GM10248 (cell line): ENCODE measurements at regions not wholly inside any gene's neighbourhood (a gene's known extent, or its start where the extent isn't known, plus 50 kb on each side); places are given as distances from the start of the nearest gene placed in this dataset.

Experiments
- CTCF ChIA-PET: fragments of 300-600 bp; sonication (Branson Sonifier 250); formaldehyde crosslinking; extraction: SDS; loops from one replicate; lab custom pipeline; 2021; ENCODE audit warnings: antibody characterized with exemption; lab: Yijun Ruan, JAX
- POLR2A ChIA-PET: fragments of 350-650 bp; sonication (Branson Sonifier 250); formaldehyde crosslinking; extraction: SDS; loops from one replicate; lab custom pipeline; 2020; ENCODE audit warnings: antibody characterized with exemption; lab: Yijun Ruan, JAX
- DNase-seq: peaks from one replicate; pipeline ENCODE4 v3.0.0; 2012; ENCODE audit errors: extremely low spot score
- TF ChIP-seq, protein P1 (sequence below): IDR thresholded peaks from 2 replicates; pipeline ENCODE4 v1.5.1; 2012; ENCODE audit warnings: mild to moderate bottlenecking, low read depth; ENCODE audit errors: extremely low read depth, missing control alignments, control extremely low read depth

DNA sequence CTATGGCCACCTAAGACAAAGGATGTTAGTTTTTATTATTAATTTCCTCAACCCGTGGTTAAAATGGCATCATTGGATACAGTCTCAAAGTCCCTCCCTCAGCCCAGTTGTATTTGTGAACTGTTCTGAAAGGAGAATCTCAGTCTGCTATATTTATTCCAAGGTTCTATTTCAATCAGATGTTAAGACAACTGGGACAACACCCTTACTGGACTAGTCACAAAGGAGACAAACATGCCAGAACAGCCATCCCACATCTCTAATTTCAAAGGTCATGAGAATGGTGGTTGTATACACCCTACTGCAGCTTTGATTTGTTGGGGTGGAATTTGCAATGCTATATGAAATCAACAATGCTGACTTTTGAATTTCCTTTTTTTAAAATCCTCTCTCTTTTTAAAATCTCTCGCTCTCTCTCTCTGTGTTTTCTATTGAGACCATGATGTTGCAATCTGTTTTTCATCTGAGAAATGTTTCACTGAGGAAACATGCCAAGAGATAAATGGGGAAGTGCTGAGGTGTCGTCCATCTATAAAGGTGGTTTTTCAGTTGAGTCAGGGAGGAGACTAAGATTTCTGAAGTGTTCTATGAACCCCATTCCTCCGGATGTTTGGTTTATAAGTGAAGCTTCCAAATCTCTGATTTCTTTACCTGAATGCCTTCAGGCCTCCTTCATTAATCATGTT is 201.5 kb upstream of the GATB start:
- CTCF ChIA-PET: no interaction called here
- TF ChIP-seq, protein P1, sequence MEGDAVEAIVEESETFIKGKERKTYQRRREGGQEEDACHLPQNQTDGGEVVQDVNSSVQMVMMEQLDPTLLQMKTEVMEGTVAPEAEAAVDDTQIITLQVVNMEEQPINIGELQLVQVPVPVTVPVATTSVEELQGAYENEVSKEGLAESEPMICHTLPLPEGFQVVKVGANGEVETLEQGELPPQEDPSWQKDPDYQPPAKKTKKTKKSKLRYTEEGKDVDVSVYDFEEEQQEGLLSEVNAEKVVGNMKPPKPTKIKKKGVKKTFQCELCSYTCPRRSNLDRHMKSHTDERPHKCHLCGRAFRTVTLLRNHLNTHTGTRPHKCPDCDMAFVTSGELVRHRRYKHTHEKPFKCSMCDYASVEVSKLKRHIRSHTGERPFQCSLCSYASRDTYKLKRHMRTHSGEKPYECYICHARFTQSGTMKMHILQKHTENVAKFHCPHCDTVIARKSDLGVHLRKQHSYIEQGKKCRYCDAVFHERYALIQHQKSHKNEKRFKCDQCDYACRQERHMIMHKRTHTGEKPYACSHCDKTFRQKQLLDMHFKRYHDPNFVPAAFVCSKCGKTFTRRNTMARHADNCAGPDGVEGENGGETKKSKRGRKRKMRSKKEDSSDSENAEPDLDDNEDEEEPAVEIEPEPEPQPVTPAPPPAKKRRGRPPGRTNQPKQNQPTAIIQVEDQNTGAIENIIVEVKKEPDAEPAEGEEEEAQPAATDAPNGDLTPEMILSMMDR: no peak
- POLR2A ChIA-PET: no interaction called here

DNA sequence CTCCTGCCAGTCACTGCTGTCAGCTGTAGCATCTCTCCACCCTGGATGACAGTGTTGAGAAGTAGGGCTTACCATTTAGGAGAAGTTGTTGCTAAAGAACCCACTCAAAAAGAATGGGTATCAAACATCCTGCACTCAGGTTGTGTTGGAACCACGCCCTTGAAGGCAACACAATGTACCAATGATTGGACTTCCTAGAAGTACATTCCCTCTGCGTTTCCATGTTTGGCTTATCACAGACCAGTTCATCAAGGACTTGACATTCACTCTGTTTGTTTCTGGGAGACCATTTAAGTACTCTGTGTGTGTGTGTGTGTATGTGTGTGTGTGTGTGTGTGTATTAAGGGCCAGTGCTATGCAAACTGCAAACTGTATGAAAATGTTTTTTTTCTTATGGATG is 200.6 kb upstream of the GATB start:
- TF ChIP-seq, protein P1: no peak
- CTCF ChIA-PET: no interaction called here
- POLR2A ChIA-PET: no interaction called here
- no peak for DNase-seq

More for the DNA sequence above, 201.5 kb upstream of the GATB start:
- no peak for DNase-seq

DNA sequence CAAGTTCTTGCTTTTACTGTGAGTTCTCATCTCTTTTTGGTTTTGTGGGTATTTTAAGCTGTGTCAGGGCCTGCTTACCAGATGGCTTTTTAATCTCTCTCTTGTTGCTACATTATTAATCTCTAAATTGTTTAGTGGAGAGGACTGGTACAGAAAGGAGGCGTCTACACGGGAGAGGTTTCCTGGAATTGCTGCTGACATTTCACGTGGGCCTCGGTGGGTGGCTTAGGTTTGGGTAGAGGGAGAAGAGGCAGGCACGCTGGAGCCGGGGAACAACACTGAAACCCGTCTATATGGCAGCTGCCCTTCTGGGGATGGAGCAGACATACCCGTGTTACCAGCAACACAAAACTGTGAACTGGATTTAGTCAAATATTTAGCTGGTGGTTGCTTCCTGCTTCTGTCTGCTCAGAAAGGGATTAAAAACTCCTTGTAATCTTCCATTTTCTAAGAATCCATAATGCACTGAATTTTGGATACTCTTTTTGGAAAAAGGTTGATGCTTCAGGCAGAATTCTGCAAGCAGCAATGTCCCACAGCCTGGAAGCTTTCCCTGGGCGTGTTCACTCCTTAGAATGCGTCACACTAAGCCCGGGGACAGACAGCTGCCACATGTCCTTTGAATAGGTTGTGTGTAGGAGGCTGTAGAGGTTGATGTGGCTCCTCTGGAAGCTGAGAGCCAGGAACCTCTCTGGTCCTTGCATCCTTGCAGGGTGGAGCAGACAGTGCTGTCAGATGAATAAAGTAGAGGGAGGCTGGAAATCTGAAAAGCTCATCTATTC is 199.8 kb upstream of the GATB start:
- POLR2A ChIA-PET: no interaction called here
- no peak for DNase-seq
- TF ChIP-seq, protein P1: no peak
- CTCF ChIA-PET: no interaction called here

DNA sequence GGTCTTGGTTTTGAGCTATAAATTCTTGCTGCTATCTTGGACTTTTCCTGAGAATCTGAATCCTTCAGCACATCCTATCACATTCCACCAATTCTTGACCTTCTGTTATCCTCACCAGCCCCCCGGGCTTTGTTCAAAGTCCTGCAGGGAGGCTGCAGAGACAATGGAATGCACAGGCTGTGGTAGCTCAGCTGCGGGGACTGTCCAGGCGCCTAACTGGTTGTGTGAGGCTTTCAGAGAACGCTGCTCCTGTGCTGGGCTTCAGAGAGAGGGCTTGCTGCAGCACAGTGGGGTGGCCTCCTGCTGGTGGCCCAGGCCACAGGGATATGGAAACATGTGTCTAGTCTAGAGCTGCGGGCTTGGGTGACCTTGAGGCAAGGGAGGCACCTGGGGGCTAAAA is 196.3 kb upstream of the GATB start:
- ChIA-PET POLR2A (no interaction called here), CTCF (interaction anchor here (0.8 to 2.4 kb wide), 3 partner anchors 10 to 27 kb away, joined by 3 to 19 read pairs (median 3); no protein-coding TSS in a partner anchor)
- TF ChIP-seq, protein P1: no peak
- DNase-seq: no peak

DNA sequence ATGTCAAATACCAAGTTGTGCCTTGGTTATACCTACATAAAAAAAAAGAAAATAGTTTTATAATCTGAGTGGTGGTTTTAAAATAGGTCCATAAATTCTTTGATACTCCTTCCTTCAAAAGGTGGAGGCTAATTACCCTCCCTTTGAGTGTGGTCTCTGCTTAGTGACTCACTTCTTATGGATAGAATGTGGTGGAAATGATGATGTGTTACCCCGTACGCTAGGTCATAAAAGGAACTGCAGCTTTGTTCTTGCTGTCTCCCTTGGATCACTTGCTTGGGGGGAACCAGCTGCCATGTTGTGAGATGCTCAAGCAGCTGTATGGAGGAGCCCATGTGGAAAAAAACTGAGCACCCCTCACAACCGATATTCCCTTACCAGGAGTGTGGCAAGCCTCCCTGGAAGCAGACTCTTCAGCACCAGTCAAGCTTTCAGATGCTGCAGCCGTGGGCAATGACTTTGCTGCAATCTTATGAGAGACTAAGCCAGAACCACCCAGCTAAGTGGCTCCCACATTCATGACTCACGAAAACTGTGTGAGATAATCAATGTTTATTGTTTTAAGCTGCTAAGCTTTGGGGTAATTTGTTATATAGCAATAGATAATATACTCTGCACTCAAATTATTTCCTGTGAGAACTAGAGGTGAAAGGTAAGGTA is 195.0 kb upstream of the GATB start:
- TF ChIP-seq, protein P1: no peak
- ChIA-PET POLR2A (no interaction called here), CTCF (interaction anchor here (2.4 kb wide), 1 partner anchor 12 kb away, joined by 19 read pairs; no protein-coding TSS in a partner anchor)
- DNase-seq: no peak

DNA sequence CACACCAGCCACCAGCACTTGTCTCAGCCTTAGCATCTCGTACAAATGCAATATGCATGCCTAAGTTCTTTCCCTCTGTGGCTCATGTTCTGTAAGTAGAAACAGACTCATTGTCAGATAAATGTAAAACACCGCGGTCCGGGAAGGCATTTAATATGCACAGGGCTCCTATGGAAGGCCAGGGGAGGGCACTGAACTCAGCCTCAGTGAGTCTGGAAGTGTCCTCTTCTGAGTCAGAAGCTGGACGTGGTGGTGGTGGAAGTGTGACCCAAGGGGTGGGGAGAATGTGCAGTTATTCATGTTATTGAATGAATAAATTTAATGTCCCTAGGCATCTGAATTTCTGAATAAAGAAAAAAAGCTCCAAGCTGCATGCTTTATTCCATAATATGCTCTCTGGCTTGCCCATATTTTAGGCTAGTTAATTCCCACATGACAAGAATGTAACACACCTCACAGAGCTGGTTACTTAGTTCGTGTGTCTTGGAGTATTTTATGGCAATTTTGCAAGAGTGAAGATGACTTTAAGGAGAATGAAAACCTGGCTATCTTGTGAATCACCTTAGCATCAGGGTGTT is 193.1 kb upstream of the GATB start:
- TF ChIP-seq, protein P1: no peak
- POLR2A ChIA-PET: no interaction called here
- no peak for DNase-seq
- CTCF ChIA-PET: no interaction called here
